ENCODE measurements at regions not wholly inside any gene's neighbourhood (a gene's known extent, or its start where the extent isn't known, plus 50 kb on each side); places are given as distances from the start of the nearest gene placed in this dataset.
A peak's percentile ranks its signal among the peaks of the same experiment; 100 is the strongest.

DNA sequence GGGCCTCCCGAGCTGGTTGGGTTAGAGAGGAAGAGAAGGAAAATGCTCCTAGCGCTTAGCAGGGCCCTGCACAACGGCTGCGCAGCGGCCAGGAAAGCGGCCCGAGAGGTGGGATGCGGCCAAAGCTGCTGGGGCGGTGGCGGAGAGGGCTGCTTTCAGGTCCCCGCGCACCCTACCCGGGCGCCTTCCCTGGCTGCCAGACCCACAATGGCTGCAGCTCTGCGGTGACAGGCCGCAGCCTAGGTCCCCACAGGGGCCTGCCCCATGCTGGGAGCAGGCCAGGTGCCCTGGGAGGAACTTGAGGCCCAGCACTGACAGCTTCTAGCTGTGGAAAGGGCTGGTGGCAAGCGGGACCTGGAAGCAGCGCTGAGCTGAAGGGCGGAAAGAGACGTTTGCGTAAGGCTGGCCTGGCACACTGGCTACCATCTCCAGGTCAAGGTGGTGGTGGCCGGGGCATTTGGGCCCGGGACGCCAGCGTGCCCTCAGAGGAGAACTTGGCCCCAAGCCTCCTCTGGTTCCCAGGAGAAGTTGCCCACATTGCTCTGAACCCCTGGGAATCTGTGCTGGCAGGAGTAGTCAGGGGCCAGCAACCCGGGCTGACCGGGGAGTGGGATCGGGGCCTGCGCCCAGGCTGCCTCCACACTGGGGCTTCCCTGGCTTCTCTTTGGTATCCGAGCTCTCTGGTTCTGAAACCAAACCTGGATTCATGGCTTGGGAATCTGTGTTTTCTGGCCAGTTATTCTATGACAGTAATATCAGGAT lies 72.9 kb upstream of the ZNF804B start:
- Mint-ChIP-seq H3K9me3 (no peaks in the 10 kb centered on the region), H3K4me3 (no peak overlapping the region), H3K4me1 (peaks cover 5% of the 10 kb centered on the region in 2 experiments), H3K36me3 (ENCODE audit: insufficient read depth in 1 of 3, low read depth in 3 of 3) (no peaks in the 10 kb centered on the region), H3K27ac (no peak overlapping the region), H3K27me3 (ENCODE audit: low read depth) (no peaks in the 10 kb centered on the region)
- H2BK120ac ChIP-seq (ENCODE audit: low read depth, low read length, poor library complexity, severe bottlenecking), result no peak overlapping the region
- H3K4ac ChIP-seq (ENCODE audit: low read depth, low read length), result no peak overlapping the region
- no peak for TF ChIP-seq CTCF (conservative IDR thresholded peaks at IDR 0.05)
- H3K4me1 ChIP-seq (ENCODE audit: insufficient read depth, low read length), result no peaks in the 10 kb centered on the region
- no peak overlapping the region for H3K18ac ChIP-seq (ENCODE audit: insufficient read length, low read depth, low read length)
- WGBS (ENCODE audit: extremely low coverage, insufficient read length, low lambda C conversion rate), result no CpG with 5 or more reads among the region's 30 CpGs
- no peaks in the 10 kb centered on the region for H3K79me1 ChIP-seq (ENCODE audit: insufficient read depth, low read depth, low read length, poor library complexity, severe bottlenecking)
- H4K8ac ChIP-seq (replicated peaks; ENCODE audit: insufficient read length, low read depth, low read length), result no peak overlapping the region
- no peak overlapping the region for H2BK15ac ChIP-seq (ENCODE audit: low read depth, low read length)
- no peak overlapping the region for H3K23ac ChIP-seq (ENCODE audit: insufficient read length, low read depth, low read length)
- no peak overlapping the region for H3K9ac ChIP-seq (ENCODE audit: extremely low read depth, insufficient read length, low read length)
- no peak overlapping the region for H3T11ph ChIP-seq (ENCODE audit: low read length)
- no peak overlapping the region for H4K91ac ChIP-seq (ENCODE audit: insufficient read length, low read depth, low read length)
- H3K79me2 ChIP-seq (ENCODE audit: insufficient read depth, low read length), result no peaks in the 10 kb centered on the region
- DNase-seq, result peak; percentile 33
- no peak overlapping the region for H2AK5ac ChIP-seq (ENCODE audit: insufficient read length, low read length)
- H4K5ac ChIP-seq (ENCODE audit: insufficient read length, low read depth, low read length), result no peak overlapping the region
- no peak overlapping the region for H2BK5ac ChIP-seq (ENCODE audit: insufficient read length, low read length)
- no peaks in the 10 kb centered on the region for H3K9me3 ChIP-seq (ENCODE audit: control insufficient read depth, low read depth, low read length)
- H4K20me1 ChIP-seq (ENCODE audit: control insufficient read depth, insufficient read depth, insufficient read length), result no peaks in the 10 kb centered on the region
- no peak overlapping the region for H2BK12ac ChIP-seq (ENCODE audit: insufficient read length, low read depth, low read length)
- no peak overlapping the region for H3K14ac ChIP-seq (ENCODE audit: insufficient read depth, low read length)
- no peak overlapping the region for H3K56ac ChIP-seq (ENCODE audit: insufficient read length, low read depth, low read length)
- no peak overlapping the region for H2AFZ ChIP-seq (ENCODE audit: low read length)
- H3K27ac ChIP-seq (ENCODE audit: insufficient read length, low read depth, low read length), result no peak overlapping the region
- no peaks in the 10 kb centered on the region for H3K27me3 ChIP-seq (ENCODE audit: insufficient read depth, low read length)
- H3K23me2 ChIP-seq (ENCODE audit: insufficient read length, low read depth, low read length, poor library complexity, severe bottlenecking), result no peaks in the 10 kb centered on the region
- no peak overlapping the region for H3K4me2 ChIP-seq (ENCODE audit: insufficient read depth, insufficient read length, low read length)
- H2BK20ac ChIP-seq (ENCODE audit: low read depth, low read length, poor library complexity, severe bottlenecking), result no peak overlapping the region
